ENCODE measurements at regions not wholly inside any gene's neighbourhood (a gene's known extent, or its start where the extent isn't known, plus 50 kb on each side); places are given as distances from the start of the nearest gene placed in this dataset.
"Not testable (repeated sequence)": the region's sequence is repeated elsewhere in the genome, so short reads cannot be mapped to it uniquely, and the experiment has no call there.

DNA sequence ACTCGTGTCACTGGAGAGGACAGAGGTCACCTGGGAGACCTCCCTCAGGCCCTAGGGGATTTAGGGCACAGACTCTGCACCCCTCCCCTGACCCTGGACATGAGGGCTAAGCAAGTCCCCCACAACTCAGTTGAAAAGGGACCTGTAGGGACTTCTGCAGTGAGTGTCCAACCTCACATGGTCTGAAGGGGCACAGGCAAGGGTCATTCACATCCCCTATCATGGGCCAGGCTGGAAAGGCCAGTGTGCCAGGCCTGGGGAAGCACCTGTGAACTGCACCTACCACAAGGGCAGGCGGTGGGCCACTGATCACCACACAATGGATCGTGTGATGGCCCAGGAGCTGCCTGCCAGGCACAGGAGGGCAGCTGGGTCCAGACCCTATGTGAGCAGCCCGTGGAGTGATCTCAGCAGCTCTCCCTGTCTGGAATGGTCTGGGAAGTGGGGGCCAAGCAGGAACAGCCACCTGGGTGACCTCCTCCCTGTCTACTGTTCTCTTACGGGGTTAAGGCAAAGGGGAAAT, 1502.6 kb upstream of the TPTE start:
- FAIRE-seq; DNase-seq (ENCODE audit: insufficient read length, low spot score): not testable (repeated sequence)

DNA sequence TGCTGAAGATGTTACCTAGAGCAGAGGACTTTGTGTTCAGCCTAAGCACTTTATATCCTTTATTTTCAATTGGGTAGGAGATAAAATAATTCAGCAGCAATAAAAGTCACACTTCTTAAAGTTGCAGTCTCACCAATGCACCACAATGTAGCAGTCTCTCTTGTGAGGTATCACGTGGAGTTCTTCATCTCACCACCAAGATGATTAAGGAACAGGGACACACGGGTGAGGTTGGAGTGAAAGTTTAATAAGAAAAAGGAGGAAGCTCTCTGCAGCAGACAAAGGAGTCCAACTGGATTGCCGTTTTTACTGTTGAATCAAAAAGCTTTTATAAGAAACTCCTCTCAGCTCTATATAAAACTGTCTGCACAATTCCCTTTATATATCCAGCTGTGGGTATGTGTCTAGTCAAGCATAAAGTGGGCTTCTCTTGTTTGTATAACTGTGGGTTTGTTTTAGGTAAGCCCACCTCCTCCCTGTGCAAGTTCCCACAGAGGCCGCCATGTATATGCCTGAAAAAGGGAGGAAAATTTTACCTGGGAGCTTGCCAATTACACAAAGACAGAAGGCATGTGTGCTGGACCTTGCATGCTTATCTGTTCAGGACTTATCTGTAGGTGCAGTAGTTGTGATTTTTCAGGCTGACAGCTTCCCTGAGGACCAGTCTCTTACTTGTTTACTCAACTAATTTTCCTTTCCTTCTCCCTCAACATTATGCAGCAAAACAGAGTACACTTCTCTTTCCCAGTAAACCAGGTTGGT, 1497.2 kb upstream of the TPTE start:
- FAIRE-seq; DNase-seq (ENCODE audit: insufficient read length, low spot score): not testable (repeated sequence)

DNA sequence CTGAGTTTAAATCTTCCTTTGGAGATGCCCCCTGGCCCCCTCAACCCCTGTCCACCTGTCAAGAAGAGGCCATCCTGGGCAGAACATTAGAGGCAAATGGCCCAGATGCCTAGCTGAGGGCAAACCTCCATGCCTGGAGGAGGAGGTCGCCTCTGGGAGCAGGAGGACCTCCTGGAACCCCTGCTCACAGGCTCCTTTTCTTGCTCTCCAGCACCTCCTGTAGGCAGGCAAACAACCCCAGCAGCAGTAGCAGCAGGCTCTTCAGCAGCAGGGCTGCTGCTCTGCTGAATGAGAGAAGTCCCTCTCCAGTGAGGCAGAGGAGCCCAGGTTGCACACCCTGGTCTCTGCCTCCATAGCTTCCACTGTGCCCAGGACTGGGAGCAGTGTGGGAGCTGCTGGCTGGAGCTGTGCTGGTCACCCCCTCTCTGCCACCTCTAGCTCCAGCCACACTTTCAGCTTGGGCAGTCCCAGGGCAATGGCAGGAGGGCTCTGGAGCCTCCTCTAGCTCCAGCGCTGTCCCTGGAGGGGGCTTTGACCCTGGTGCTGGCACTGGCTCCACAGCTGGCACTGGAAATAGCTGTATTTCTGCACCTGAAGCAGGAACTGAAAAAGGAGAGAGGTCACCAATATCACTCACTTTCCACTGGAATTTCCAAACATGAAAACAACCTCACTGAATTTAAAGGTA, 1494.5 kb upstream of the TPTE start:
- DNase-seq (ENCODE audit: insufficient read length, low spot score); FAIRE-seq: not testable (repeated sequence)

DNA sequence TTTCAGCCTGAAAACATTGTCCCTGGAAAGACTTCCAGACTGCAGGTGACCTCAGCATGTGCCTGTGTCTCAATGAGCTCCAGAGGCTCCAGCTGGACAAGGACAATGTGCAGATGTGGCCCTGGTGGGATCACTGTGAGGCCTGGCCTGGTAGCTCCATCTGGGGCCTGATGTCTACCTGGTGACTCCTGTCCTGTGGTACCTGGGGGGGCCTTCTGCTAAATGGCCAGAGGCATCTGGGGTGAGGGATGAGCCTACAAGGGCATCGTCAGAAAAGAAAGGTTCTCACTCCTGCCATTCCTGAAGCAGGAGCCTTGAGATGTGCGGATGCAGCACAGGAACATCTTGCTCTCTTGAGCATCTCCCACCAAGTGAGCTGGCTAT, 1494.0 kb upstream of the TPTE start:
- FAIRE-seq; DNase-seq (ENCODE audit: insufficient read length, low spot score): not testable (repeated sequence)

DNA sequence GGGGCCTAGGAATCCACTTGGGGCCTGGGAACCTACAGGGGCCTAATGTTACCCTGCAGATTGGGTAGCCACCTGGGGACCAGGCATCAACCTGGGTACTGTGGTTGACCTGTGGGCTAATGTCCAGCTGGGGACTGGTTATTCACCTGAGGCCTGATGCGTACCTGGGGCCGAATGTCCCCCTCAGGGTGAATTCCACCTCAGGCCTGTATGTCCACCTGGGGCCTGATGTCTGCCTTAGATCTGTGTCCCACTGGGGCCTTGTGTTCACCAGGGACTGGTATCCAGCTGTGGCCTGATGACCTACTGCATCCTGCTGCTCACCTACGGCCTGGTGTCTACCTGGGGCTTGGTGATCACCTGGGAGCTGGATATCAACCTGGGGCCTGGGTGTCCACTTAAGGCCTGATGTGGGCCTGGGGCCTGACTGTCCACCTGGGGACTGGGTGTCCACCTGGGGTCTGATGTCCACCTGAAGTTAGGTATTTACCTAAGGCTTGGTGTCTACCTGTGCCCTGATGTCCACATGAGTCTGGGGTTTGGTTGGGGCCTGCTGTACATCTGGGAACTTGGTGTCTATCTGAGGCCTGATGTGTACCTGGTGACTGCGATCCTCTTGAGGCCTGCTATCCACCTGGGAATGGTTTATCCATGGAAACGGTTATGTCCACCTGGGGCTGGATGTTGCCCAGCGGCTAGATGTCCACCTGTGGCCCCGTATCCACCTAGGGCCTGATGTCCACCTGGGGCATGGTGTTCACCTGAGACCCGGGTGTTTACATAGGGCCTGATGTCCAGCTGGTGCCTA, 1492.6 kb upstream of the TPTE start:
- DNase-seq (ENCODE audit: insufficient read length, low spot score): not testable (repeated sequence)

DNA sequence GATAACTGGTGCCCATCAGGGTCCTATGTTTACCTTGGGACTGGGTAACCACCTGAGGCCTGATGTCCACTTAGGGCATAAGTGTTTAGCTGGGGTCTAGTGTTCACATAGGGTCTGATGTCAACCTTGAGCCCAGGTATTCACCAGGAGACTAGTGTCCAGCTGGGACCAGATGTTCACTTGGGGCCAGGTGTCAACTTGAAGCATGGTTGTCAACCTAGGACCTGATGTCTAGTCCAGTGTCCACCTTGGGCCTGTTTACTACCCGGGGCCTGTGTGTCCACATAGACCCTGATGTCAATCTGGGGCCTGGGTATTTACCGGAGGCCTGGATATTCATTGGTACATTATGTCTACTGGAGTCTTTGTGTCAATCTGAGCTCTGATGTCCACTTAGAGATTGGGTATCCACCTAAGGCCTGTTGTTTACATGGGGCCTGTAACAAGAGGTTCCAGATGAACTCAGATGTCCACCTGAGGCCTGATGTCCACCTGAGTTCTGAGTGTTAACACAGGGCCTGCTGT, 1491.2 kb upstream of the TPTE start:
- DNase-seq (ENCODE audit: insufficient read length, low spot score); FAIRE-seq: not testable (repeated sequence)

More for the DNA sequence above, 1492.6 kb upstream of the TPTE start:
- FAIRE-seq: not testable (repeated sequence)

DNA sequence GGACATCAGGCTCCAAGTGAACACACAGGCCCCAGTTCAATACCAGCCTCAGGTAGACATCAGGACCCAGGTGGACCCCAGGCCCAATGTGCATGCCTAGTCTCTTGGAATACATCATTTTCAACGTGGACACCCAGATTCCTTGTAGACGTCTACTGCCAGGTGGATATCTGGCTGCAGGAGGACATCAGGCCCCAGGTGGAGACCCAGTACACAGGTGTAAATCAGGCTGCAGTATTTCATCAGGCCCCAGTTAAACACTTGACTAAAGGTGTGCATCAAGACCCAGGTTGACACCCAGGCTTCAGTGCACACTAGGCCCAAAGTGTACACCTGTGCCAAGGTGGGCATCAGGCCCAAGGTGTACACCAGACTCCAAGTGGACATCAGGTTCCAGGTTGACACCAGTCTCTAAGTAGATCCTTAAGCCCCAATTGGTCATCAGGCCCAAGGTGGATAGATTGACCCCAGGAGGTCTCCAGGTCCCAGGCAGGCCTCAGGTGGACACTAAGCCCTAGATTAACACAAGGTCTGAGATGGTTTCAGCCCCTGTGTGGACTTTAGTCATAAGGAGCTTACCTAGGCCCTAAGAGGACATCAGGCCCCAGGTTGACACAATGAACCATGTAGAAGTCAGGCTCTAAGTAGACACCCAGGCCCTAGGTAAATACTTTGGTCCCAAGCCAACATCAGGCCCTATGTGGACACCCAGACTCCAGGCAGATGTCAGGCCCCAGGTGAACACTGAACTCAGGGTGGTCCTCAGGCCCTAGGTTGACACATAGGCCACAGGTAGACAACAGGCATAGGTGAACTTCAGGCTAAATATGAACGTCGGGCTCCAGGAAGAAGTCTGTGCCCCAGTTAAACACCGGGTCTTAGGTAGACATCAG, 1489.7 kb upstream of the TPTE start:
- not testable (repeated sequence) for FAIRE-seq; DNase-seq (ENCODE audit: insufficient read length, low spot score)

DNA sequence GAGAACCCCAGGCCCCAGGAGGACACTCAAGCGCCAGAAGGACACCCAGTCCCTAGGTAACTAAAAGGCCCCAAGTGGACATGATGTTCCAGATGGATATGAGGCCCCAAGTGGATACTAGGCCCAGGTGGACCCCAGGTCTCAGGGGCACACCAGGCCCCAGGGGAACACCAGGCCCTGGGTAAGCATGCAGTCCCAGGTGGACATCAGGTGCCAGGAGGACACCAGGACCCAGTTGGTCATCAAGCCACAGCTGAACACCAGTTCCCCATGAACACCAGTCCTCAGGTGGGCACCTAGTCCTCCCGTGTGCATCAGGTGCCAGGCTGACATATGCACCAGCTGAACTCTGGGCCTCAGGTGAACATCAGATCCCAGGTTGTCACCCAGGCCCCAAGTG, 1488.8 kb upstream of the TPTE start:
- FAIRE-seq; DNase-seq (ENCODE audit: insufficient read length, low spot score): not testable (repeated sequence)

DNA sequence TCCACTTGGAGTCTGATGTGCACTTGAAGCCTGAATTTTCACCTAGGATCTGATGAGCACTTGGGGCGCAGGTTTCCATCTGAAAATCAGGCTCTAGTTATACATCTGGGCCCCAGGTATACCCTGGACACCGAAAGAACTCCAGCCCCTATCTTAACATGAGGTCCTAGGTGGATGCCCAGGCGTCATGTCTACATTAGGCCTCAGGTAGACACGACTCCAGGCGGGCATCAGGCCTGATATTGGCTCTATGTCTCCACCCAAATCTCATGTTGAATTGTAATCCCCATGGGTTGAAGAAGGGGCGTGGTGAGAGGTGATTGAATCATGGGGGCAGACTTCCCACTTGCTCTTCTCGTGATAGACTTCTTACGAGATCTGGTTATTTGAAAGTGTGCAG, 1488.1 kb upstream of the TPTE start:
- FAIRE-seq; DNase-seq (ENCODE audit: insufficient read length, low spot score): not testable (repeated sequence)

DNA sequence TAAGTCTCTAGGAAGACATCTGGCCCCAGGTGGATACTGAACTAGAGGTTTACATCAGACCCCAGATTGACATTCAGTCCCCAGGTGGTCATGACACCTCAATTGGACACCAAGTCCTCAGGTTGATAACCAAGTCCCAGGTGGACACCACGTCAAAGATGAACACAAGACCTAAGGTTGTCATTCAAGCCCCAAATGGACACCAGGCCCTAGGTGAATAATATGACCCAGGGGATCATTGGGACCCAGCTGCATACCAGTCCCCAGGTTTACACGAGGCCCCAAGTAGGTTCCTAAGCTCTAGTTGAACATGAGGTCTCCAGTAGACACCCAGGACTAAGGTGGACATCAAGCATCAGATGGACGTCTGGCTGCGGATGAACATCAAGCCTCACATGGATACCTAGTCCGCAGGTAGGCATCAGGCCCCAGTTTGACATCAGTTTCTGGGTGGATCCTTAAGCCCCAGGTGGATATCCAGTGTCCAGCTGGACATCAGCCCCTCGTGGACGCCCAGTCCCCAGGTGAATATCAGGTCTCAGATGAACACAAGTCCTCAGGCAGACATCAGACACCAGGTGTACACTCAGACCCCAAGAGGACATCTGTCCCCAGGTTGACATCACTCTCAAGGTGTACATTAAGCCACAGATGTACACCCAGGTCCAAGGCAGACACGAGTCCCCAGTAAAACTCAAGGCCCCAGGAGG, 1486.7 kb upstream of the TPTE start:
- not testable (repeated sequence) for FAIRE-seq; DNase-seq (ENCODE audit: insufficient read length, low spot score)

DNA sequence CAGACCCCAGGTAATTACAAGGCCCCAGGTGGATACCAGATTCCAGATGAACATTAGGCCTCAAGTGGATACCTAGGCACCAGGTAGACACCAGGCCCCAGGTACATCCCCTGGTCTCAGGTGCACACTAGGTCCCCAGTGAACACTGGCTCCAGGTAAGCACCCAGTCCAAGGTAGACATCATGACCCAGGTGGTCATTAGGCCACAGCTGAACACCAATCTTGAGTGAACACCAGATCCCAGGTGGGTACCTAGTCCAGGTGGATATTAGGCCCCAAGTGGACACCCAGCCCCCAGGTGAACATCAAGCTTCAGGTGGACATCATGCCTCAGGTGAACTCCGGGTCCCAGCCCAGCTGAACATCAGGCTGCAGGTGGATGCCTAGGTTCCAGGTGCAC, 1486.2 kb upstream of the TPTE start:
- not testable (repeated sequence) for FAIRE-seq; DNase-seq (ENCODE audit: insufficient read length, low spot score)

DNA sequence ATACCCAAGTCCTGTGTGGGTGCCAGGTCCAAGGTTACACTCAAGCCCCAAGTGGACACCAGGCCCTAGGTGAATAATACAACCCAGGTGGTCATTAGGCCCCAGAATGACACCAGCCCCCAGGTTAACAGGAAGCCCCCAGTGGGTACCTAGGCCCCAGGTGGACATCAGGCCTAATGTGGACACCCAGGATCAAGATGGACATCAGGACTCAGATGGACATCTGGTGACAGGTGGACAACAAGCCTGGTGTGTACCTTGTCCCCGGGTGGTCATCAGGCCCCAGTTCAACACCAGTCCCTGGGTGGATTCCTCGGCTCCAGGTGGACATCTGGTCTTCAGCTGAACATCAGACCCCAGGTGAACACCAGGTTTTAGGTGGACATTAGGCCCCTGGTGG, 1485.4 kb upstream of the TPTE start:
- not testable (repeated sequence) for FAIRE-seq; DNase-seq (ENCODE audit: insufficient read length, low spot score)

DNA sequence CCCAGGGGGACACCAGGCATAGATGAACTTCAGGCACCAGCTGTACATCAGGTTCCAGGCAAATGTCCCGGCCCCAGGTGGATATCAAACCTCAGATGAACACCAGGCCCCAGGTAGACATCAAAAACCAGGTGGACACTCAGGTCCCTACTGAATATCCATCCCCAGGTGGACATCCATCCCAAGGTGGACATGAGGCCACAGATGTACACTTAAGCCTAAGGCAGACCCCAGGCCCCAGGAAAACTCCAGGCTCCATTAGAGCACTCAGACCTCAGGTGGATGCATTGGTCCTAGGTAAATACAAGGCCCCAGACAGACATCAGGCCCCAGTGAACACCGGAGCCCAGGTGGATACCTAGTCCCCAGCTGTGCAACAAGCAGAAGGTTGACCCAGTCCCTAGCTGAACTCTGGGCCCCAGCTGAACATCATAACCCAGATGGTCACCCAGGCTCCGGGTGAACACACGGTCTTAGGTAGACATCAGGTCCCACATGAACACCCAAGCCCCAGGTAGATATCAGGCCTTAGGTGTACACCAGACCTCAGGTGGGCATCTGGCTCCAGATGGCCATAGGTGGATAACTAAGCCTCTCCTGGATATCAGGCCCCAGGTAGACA, 1484.3 kb upstream of the TPTE start:
- FAIRE-seq; DNase-seq (ENCODE audit: insufficient read length, low spot score): not testable (repeated sequence)

DNA sequence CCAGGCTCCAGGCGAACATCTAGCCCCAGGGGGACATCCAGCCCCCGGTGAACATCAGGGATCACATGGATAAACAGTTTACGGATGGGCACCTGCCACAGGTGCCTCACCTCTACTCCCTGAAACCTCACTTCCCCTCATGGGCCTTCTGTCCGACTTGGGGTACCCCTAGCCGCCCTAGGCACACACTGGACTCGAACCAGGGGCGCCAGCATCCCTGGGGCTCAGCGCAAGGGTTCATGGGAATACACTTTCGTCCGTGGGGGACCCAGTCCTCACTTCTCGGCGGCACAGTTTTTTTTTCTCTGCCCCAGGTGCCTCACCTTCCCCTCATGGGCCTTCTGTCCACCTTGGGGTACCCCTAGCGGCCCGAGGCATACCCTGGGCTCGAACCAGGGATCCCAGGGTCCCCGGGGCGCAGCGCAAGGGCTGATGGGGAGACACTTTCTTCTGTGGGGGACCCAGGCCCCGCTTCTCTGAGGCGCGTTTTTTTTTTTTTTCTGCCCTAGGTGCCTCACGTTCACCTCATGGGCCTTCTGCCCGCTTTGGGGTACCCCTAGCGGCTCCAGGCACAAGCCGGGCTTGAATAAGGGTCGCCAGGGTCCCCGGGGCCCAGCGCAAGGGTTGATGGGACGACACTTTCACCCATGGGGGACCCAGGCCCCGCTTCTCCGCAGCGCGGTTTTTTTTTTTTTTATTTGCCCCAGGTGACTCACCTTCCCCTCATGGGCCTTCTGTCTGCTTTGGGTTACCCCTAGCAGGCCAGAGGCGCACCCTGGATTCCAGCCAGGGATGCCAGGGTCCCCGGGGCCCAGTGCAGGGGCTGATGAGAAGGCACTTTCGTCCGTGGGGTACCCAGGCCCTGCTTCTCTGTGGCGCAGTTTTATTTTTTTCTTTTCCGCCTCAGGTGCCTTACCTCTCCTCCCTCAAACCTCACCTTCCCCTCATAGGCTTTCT, 1483.5 kb upstream of the TPTE start:
- FAIRE-seq; DNase-seq (ENCODE audit: insufficient read length, low spot score): not testable (repeated sequence)

DNA sequence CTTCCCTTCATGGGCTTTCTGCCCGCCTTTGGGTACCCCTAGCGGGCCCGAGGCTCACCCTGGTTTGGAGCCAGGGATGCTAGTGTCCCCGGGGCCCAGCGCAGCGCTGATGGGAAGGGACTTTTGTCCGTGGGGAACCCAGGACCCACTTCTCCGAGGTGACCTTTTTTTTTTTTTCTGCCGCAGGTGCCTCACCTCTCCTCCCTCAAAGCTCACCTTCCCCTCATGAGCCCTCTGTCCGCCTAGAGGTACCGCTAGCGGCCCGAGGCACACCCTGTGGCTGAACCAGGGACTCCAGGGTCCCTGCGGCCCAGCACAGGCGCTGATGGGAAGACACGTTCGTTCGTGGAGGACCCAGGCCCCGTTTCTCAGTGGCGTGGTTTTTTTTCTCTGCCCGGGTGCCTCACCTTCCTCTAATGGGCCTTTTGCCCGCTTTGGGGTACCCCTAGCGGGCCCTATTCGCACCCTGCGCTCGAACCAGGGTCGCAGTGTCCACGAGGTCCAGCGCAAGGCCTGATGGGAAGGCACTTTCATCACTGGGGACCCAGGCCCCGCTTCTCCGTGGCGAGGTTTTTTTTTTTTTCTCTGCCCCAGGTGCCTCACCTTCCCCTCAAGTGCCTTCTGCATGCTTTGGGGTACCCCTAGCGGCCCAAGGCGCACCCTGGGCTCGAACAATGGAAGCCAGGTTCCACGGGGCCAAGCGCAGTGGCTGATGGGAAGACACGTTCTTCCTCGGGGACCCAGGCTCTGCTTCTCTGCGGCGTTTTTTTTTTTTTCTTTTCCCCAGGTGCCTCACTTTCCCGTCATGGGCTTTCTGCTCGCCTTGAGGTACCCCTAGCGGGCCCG, 1481.6 kb upstream of the TPTE start:
- FAIRE-seq; DNase-seq (ENCODE audit: insufficient read length, low spot score): not testable (repeated sequence)

DNA sequence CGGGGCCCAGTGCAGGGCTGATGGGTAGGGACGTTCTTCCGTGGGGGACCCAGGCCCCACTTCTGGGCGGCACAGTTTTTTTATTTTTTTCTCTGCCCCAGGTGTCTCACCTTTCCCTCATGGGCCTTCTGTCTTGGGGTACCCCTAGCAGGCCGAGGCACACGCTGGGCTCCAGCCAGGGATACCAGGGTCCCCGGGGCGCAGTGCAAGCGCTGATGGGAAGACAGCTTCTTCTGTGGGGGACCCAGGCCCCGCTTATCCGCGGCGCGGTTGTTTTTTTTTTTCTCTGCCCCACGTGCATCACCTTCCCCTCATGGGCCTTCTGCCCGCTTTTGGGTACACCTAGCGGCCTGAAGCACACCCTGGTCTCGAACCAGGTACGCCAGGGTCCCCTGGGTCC, 1481.0 kb upstream of the TPTE start:
- FAIRE-seq; DNase-seq (ENCODE audit: insufficient read length, low spot score): not testable (repeated sequence)

Measured in HTR-8/SVneo (cell line).